Loucy (cell line): ENCODE measurements at regions not wholly inside any gene's neighbourhood (a gene's known extent, or its start where the extent isn't known, plus 50 kb on each side); places are given as distances from the start of the nearest gene placed in this dataset.

ENCODE experiments used
- H2AFZ ChIP-seq: fragments of 200-600 bp; sonication (generic); 2 replicates; pipeline ENCODE4 v1.6.0; 2016; ENCODE audit warnings: antibody characterized with exemption, mild to moderate bottlenecking, low read length, moderate library complexity
- H3F3A ChIP-seq: fragments of 200-600 bp; 2 replicates; pipeline ENCODE4 v1.6.0; 2016; ENCODE audit warnings: antibody characterized with exemption, low read depth, mild to moderate bottlenecking
- H3K27me3 ChIP-seq: fragments of 200-600 bp; sonication (generic); 2 replicates; pipeline ENCODE4 v1.6.1; 2014; ENCODE audit warnings: low read length, mild to moderate bottlenecking; ENCODE audit not compliant: insufficient read depth, poor library complexity, severe bottlenecking
- H3K36me3 ChIP-seq: fragments of 200-600 bp; sonication (generic); 2 replicates; pipeline ENCODE4 v1.6.1; 2016; ENCODE audit warnings: low read length; ENCODE audit not compliant: insufficient read depth
- H3K4me1 ChIP-seq: fragments of 200-600 bp; sonication (generic); 2 replicates; pipeline ENCODE4 v1.5.1; 2014; ENCODE audit warnings: low read length, mild to moderate bottlenecking; ENCODE audit not compliant: insufficient read depth, poor library complexity, severe bottlenecking
- H3K4me2 ChIP-seq: fragments of 200-600 bp; sonication (generic); 2 replicates; pipeline ENCODE4 v1.6.0; 2014; ENCODE audit warnings: antibody characterized with exemption, low read length, low read depth, mild to moderate bottlenecking; ENCODE audit not compliant: poor library complexity, severe bottlenecking
- H3K4me3 ChIP-seq: fragments of 200-600 bp; sonication (generic); 2 replicates; pipeline ENCODE4 v1.5.1; 2014; ENCODE audit warnings: low read length, mild to moderate bottlenecking, mixed read lengths; ENCODE audit not compliant: poor library complexity, severe bottlenecking
- H3K79me2 ChIP-seq: fragments of 200-600 bp; sonication (generic); 2 replicates; pipeline ENCODE4 v1.6.1; 2014; ENCODE audit warnings: low read length; ENCODE audit not compliant: insufficient read depth
- H3K9ac ChIP-seq: fragments of 200-600 bp; sonication (generic); 2 replicates; pipeline ENCODE4 v1.6.0; 2014; ENCODE audit warnings: mild to moderate bottlenecking, low read depth, low read length, moderate library complexity; ENCODE audit not compliant: poor library complexity, severe bottlenecking
- H3K9me2 ChIP-seq: fragments of 200-600 bp; sonication (generic); replicated peaks from 2 replicates; pipeline ENCODE4 v1.6.1; 2016; ENCODE audit warnings: low read depth, low read length, mixed read lengths
- H3K9me3 ChIP-seq: fragments of 200-600 bp; sonication (generic); 2 replicates; pipeline ENCODE4 v1.6.1; 2014; ENCODE audit warnings: mild to moderate bottlenecking, antibody characterized with exemption, low read length, low read depth; ENCODE audit not compliant: insufficient read depth
- H4K20me1 ChIP-seq: fragments of 200-600 bp; sonication (generic); 2 replicates; pipeline ENCODE4 v1.6.0; 2014; ENCODE audit warnings: antibody characterized with exemption, low read length, mild to moderate bottlenecking; ENCODE audit not compliant: insufficient read depth, poor library complexity, severe bottlenecking
- EZH2phosphoT487 ChIP-seq: fragments of 200-600 bp; IDR thresholded peaks from 2 replicates; pipeline ENCODE4 v1.6.1; 2018; ENCODE audit warnings: antibody characterized with exemption, mild to moderate bottlenecking, moderate library complexity, borderline replicate concordance
- TF ChIP-seq, protein P1 (sequence below): fragments of 200-600 bp; sonication (generic); conservative IDR thresholded peaks from 2 replicates; pipeline ENCODE4 v1.5.1; 2014; ENCODE audit warnings: mild to moderate bottlenecking, antibody characterized with exemption, low read length

DNA sequence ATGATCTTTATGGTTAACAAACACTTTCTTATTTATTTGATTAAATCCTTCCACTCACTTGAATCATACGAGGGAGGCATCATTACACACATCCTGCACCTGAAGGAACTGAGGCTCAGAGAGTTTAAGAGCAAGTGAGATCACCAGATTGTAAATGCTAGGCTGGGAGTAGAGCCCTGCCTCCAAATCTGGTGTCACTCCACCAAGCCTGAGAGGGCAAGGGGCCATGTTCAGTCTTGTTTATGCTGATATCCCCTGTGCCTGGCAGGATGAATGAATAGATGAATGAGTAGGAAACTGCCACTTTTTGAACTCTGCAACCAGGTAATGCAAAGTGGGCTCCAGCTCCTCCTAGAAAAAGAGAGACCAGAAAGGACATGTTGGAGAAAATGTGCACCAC is 59.1 kb downstream of the RASSF10 start:
- Histone ChIP-seq H3K9me3 (no peaks in the 10 kb centered on the region), H3K4me2 (no peak overlapping the region), H3K9me2 (no peaks in the 10 kb centered on the region), H3K4me1 (no peaks in the 10 kb centered on the region), H2AFZ (no peak overlapping the region), H3K79me2 (no peaks in the 10 kb centered on the region), H3K36me3 (no peaks in the 10 kb centered on the region), H3F3A (no peaks in the 10 kb centered on the region), H3K4me3 (no peak overlapping the region), H3K27me3 (no peaks in the 10 kb centered on the region), H4K20me1 (no peaks in the 10 kb centered on the region), H3K9ac (no peak overlapping the region)
- TF ChIP-seq EZH2phosphoT487, result no peak
- TF ChIP-seq, protein P1, sequence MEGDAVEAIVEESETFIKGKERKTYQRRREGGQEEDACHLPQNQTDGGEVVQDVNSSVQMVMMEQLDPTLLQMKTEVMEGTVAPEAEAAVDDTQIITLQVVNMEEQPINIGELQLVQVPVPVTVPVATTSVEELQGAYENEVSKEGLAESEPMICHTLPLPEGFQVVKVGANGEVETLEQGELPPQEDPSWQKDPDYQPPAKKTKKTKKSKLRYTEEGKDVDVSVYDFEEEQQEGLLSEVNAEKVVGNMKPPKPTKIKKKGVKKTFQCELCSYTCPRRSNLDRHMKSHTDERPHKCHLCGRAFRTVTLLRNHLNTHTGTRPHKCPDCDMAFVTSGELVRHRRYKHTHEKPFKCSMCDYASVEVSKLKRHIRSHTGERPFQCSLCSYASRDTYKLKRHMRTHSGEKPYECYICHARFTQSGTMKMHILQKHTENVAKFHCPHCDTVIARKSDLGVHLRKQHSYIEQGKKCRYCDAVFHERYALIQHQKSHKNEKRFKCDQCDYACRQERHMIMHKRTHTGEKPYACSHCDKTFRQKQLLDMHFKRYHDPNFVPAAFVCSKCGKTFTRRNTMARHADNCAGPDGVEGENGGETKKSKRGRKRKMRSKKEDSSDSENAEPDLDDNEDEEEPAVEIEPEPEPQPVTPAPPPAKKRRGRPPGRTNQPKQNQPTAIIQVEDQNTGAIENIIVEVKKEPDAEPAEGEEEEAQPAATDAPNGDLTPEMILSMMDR, result no peak

DNA sequence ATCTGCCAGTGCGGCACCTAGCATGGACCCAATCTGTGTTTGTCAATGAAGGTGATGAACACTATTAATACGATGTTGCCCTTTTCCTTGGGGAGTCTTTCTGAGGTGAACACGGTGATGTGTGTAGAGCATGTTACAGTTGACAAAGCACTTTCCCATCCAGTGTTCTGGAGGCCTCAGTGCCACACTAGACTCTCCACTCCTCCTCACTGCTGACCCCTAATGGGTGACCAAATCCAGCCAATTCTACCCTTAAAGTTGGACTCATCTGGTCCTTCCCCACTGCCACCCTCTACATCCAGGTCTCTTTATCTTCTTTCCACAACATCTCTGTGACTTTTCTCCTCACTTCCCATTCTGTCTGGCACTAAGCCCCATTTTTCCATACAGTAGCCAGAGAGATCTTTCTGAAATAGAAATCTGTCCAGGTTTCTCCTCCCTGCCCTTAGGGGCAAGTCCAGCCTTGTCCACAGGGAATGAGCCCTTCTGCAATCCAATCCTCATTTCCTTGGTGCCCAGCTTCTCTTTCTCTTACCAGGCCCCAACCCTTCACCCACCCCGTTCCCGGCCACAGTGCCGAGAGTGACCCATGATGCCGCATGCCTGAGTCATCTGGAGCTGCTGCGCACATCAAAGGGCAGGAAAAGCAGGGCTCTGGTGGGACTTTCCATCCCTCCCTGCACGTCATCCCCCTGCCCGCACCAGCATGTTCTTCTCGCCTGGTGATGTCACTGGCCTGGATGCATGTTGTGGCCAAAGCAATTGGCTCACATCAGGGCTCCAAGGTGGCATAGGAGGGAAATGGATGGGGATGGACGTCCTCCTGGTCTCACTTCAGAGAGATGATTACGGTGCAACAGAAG is 64.2 kb downstream of the RASSF10 start:
- H3K4me3 ChIP-seq, result no peak overlapping the region
- H3K4me2 ChIP-seq, result no peak overlapping the region
- TF ChIP-seq EZH2phosphoT487, result no peak
- TF ChIP-seq, protein P1, result no peak
- H2AFZ ChIP-seq, result no peak overlapping the region
- H3K27me3 ChIP-seq, result no peaks in the 10 kb centered on the region
- H3K79me2 ChIP-seq, result no peaks in the 10 kb centered on the region
- no peaks in the 10 kb centered on the region for H3K4me1 ChIP-seq
- no peaks in the 10 kb centered on the region for H3K36me3 ChIP-seq
- no peaks in the 10 kb centered on the region for H4K20me1 ChIP-seq
- H3K9ac ChIP-seq, result no peak overlapping the region
- no peaks in the 10 kb centered on the region for H3K9me2 ChIP-seq
- no peaks in the 10 kb centered on the region for H3F3A ChIP-seq
- H3K9me3 ChIP-seq, result no peaks in the 10 kb centered on the region

DNA sequence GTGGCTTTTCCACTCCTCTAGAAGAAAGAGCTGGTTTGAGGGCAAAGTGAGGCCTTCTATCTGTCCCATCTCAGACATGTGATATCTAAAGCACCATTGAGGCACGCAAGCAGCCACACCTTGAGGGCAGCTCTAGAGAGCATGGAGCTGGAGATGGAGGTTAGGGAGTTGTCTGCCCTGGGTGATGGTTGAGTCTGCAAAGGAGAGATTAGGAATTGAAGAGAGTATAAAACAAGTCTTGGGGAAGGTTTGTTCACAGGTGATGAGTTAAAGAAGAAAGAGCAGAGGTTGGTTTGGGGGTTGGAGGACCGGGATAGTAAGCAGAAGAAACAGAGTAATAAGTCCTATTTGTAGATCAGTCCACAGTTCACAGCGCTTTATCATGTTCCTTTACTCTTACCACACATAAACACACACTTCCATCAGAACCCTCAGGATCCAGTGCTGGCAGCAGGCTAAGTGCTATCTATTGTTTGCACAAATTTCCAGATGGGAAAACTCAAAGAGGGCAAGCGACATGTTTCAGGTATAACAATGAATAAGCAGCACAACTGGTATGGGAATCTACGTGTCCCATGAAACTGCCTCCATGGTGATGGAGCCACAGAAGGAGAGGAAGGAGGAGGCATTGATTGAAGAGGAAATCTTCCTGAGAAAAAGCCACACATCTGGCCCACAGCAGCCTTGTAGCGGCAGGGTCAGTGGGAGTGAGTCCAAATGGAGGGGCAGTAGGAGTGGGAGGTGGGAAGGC is 65.8 kb downstream of the RASSF10 start:
- H2AFZ ChIP-seq, result no peak overlapping the region
- no peaks in the 10 kb centered on the region for H3K4me1 ChIP-seq
- H3K9ac ChIP-seq, result no peak overlapping the region
- H3K36me3 ChIP-seq, result no peaks in the 10 kb centered on the region
- no peak overlapping the region for H3K4me3 ChIP-seq
- no peaks in the 10 kb centered on the region for H3K9me3 ChIP-seq
- H3F3A ChIP-seq, result no peaks in the 10 kb centered on the region
- no peaks in the 10 kb centered on the region for H3K79me2 ChIP-seq
- TF ChIP-seq, protein P1, result no peak
- no peak for TF ChIP-seq EZH2phosphoT487
- H3K4me2 ChIP-seq, result no peak overlapping the region
- H3K27me3 ChIP-seq, result no peaks in the 10 kb centered on the region
- H4K20me1 ChIP-seq, result no peaks in the 10 kb centered on the region
- no peaks in the 10 kb centered on the region for H3K9me2 ChIP-seq
